H1 (cell line): ENCODE measurements at regions not wholly inside any gene's neighbourhood (a gene's known extent, or its start where the extent isn't known, plus 50 kb on each side); places are given as distances from the start of the nearest gene placed in this dataset.

Experiments used
- ATF2 ChIP-seq: IDR thresholded peaks from 2 replicates; pipeline ENCODE4 v1.6.1; 2012; ENCODE audit warnings: low read length, inconsistent platforms
- CHD2 ChIP-seq: IDR thresholded peaks from 2 replicates; pipeline ENCODE4 v1.6.1; 2012; ENCODE audit warnings: low read length, improper control_type of control experiment
- E2F6 ChIP-seq: IDR thresholded peaks from 2 replicates; pipeline ENCODE4 v1.6.1; 2012; ENCODE audit warnings: inconsistent platforms
- MAFK ChIP-seq: IDR thresholded peaks from 2 replicates; pipeline ENCODE4 v1.6.1; 2012; ENCODE audit warnings: low read depth, mild to moderate bottlenecking, improper control_type of control experiment, low read length
- RXRA ChIP-seq: IDR thresholded peaks from 2 replicates; pipeline ENCODE4 v1.6.1; 2011; ENCODE audit warnings: low read depth, mild to moderate bottlenecking, low read length, moderate library complexity; ENCODE audit not compliant: insufficient read depth
- TF ChIP-seq, protein P1 (sequence below): fragments of 300-600 bp; sonication (generic); IDR thresholded peaks from 2 replicates; pipeline ENCODE4 v1.7.1; 2012; ENCODE audit warnings: low read length, moderate library complexity, mild to moderate bottlenecking, inconsistent platforms; ENCODE audit not compliant: insufficient replicate concordance

DNA sequence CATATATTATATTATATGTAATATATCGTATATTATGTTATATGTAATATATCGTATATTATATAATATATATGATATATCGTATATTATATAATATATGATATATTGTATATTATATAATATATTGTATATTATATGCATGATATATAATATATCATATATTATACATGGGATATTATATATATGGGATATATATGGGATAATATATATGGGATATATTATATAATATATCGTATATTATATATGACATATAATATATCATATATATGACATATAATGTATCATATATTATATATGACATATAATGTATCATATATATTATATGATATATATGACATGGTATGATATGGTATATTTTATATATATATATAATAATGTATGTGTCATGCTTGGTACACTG lies 79.5 kb upstream of the CALM2 start (continued):
- TF ChIP-seq, protein P1, sequence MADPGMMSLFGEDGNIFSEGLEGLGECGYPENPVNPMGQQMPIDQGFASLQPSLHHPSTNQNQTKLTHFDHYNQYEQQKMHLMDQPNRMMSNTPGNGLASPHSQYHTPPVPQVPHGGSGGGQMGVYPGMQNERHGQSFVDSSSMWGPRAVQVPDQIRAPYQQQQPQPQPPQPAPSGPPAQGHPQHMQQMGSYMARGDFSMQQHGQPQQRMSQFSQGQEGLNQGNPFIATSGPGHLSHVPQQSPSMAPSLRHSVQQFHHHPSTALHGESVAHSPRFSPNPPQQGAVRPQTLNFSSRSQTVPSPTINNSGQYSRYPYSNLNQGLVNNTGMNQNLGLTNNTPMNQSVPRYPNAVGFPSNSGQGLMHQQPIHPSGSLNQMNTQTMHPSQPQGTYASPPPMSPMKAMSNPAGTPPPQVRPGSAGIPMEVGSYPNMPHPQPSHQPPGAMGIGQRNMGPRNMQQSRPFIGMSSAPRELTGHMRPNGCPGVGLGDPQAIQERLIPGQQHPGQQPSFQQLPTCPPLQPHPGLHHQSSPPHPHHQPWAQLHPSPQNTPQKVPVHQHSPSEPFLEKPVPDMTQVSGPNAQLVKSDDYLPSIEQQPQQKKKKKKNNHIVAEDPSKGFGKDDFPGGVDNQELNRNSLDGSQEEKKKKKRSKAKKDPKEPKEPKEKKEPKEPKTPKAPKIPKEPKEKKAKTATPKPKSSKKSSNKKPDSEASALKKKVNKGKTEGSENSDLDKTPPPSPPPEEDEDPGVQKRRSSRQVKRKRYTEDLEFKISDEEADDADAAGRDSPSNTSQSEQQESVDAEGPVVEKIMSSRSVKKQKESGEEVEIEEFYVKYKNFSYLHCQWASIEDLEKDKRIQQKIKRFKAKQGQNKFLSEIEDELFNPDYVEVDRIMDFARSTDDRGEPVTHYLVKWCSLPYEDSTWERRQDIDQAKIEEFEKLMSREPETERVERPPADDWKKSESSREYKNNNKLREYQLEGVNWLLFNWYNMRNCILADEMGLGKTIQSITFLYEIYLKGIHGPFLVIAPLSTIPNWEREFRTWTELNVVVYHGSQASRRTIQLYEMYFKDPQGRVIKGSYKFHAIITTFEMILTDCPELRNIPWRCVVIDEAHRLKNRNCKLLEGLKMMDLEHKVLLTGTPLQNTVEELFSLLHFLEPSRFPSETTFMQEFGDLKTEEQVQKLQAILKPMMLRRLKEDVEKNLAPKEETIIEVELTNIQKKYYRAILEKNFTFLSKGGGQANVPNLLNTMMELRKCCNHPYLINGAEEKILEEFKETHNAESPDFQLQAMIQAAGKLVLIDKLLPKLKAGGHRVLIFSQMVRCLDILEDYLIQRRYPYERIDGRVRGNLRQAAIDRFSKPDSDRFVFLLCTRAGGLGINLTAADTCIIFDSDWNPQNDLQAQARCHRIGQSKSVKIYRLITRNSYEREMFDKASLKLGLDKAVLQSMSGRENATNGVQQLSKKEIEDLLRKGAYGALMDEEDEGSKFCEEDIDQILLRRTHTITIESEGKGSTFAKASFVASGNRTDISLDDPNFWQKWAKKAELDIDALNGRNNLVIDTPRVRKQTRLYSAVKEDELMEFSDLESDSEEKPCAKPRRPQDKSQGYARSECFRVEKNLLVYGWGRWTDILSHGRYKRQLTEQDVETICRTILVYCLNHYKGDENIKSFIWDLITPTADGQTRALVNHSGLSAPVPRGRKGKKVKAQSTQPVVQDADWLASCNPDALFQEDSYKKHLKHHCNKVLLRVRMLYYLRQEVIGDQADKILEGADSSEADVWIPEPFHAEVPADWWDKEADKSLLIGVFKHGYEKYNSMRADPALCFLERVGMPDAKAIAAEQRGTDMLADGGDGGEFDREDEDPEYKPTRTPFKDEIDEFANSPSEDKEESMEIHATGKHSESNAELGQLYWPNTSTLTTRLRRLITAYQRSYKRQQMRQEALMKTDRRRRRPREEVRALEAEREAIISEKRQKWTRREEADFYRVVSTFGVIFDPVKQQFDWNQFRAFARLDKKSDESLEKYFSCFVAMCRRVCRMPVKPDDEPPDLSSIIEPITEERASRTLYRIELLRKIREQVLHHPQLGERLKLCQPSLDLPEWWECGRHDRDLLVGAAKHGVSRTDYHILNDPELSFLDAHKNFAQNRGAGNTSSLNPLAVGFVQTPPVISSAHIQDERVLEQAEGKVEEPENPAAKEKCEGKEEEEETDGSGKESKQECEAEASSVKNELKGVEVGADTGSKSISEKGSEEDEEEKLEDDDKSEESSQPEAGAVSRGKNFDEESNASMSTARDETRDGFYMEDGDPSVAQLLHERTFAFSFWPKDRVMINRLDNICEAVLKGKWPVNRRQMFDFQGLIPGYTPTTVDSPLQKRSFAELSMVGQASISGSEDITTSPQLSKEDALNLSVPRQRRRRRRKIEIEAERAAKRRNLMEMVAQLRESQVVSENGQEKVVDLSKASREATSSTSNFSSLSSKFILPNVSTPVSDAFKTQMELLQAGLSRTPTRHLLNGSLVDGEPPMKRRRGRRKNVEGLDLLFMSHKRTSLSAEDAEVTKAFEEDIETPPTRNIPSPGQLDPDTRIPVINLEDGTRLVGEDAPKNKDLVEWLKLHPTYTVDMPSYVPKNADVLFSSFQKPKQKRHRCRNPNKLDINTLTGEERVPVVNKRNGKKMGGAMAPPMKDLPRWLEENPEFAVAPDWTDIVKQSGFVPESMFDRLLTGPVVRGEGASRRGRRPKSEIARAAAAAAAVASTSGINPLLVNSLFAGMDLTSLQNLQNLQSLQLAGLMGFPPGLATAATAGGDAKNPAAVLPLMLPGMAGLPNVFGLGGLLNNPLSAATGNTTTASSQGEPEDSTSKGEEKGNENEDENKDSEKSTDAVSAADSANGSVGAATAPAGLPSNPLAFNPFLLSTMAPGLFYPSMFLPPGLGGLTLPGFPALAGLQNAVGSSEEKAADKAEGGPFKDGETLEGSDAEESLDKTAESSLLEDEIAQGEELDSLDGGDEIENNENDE = no peak
- TF ChIP-seq MAFK (no peak), RXRA (no peak), CHD2 (no peak), E2F6 (no peak), ATF2 (no peak)
